B cell (primary cell): ENCODE measurements at regions not wholly inside any gene's neighbourhood (a gene's known extent, or its start where the extent isn't known, plus 50 kb on each side); places are given as distances from the start of the nearest gene placed in this dataset.

Experiments used
- ATAC-seq: fragments of 200-7000 bp; cut with Tn5 transposase; one replicate; pipeline ENCODE4 v1.10.0; 2021; ENCODE audit warnings: low read depth, mild to moderate bottlenecking, moderate number of reproducible peaks, moderate library complexity
- CTCF ChIA-PET: fragments of 350-600 bp; sonication (Branson Sonifier 250); formaldehyde crosslinking; loops from one replicate; lab custom pipeline; 2021; ENCODE audit warnings: antibody characterized with exemption, inconsistent platforms; lab: Charles Lee
- POLR2A ChIA-PET: fragments of 350-600 bp; sonication (Branson Sonifier 250); formaldehyde crosslinking; loops from one replicate; lab custom pipeline; 2021; ENCODE audit warnings: antibody characterized with exemption; lab: Charles Lee
- DNase-seq: peaks from one replicate; pipeline ENCODE4 v3.0.0; 2013
- H2AFZ ChIP-seq: 2 replicates; pipeline ENCODE4 v1.6.1; 2012; ENCODE audit warnings: mild to moderate bottlenecking, low read depth, low read length; ENCODE audit not compliant: insufficient read depth, poor library complexity, severe bottlenecking
- H3K27ac ChIP-seq, 2 donors: 1 replicate in 1 of 2; 2 replicates in 1 of 2; pipeline ENCODE4 v1.5.1; 2012 to 2013; ENCODE audit warnings: low read length in 2 of 2, mild to moderate bottlenecking in 2 of 2, moderate library complexity in 1 of 2
- H3K27me3 ChIP-seq, 4 experiments: fragments of 200-600 bp in 1 of 4; sonication (generic) in 1 of 4; replicated peaks in 1 of 4; 1 replicate in 2 of 4; 2 replicates in 2 of 4; pipeline versions ENCODE4 v1.6.1 to v1.7.0; 2013 to 2016; ENCODE audit warnings: low read length in 3 of 4, mild to moderate bottlenecking in 2 of 4, mixed read lengths in 1 of 4, moderate library complexity in 1 of 4; ENCODE audit not compliant: insufficient read depth in 4 of 4, control insufficient read depth in 3 of 4; ENCODE audit errors: control extremely low read depth in 1 of 4
- H3K36me3 ChIP-seq, 2 experiments: replicated peaks in 1 of 2; 1 replicate in 1 of 2; 2 replicates in 1 of 2; pipeline versions ENCODE4 v1.6.1 to v1.7.1; 2013; ENCODE audit warnings: low read length in 1 of 2; ENCODE audit not compliant: insufficient read depth in 2 of 2, control insufficient read depth in 1 of 2; ENCODE audit errors: control extremely low read depth in 1 of 2, extremely low read depth in 1 of 2
- H3K4me1 ChIP-seq, 2 donors: fragments of 200-600 bp in 1 of 2; sonication (generic) in 1 of 2; 1 replicate in 1 of 2; 2 replicates in 1 of 2; pipeline versions ENCODE4 v1.5.1 to v1.6.1; 2013 to 2017; ENCODE audit warnings: low read length in 2 of 2; ENCODE audit not compliant: control insufficient read depth in 2 of 2, insufficient read depth in 2 of 2
- H3K4me2 ChIP-seq: replicated peaks from 2 replicates; pipeline ENCODE3; 2012; ENCODE audit warnings: mild to moderate bottlenecking, low read depth, low read length; ENCODE audit not compliant: poor library complexity, severe bottlenecking
- H3K4me3 ChIP-seq, 5 experiments: fragments of 200-600 bp in 1 of 5; sonication (generic) in 1 of 5; 1 replicate in 3 of 5; 2 replicates in 2 of 5; pipeline versions ENCODE4 v1.5.1 to v1.7.0; 2011 to 2016; ENCODE audit warnings: low read length in 4 of 5, mild to moderate bottlenecking in 4 of 5, low read depth in 2 of 5, control low read depth in 1 of 5, moderate library complexity in 1 of 5; ENCODE audit not compliant: insufficient read depth in 1 of 5; ENCODE audit errors: control extremely low read depth in 1 of 5, extremely low read depth in 1 of 5
- H3K79me2 ChIP-seq: fragments of 200-600 bp; sonication (generic); one replicate; pipeline ENCODE4 v1.6.0; 2016; ENCODE audit warnings: low read length; ENCODE audit not compliant: control insufficient read depth, insufficient read depth
- H3K9ac ChIP-seq: fragments of 200-600 bp; sonication (generic); 2 replicates; pipeline ENCODE4 v1.6.1; 2017; ENCODE audit warnings: mild to moderate bottlenecking, low read length, moderate library complexity
- H3K9me3 ChIP-seq, 3 donors: one replicate each; pipeline versions ENCODE4 v1.6.1 to v1.7.1; 2013; ENCODE audit warnings: low read length in 2 of 3; ENCODE audit not compliant: control insufficient read depth in 2 of 3, insufficient read depth in 1 of 3; ENCODE audit errors: control extremely low read depth in 1 of 3
- H4K20me1 ChIP-seq: 2 replicates; pipeline ENCODE4 v1.6.0; 2012; ENCODE audit warnings: mild to moderate bottlenecking, low read length; ENCODE audit not compliant: insufficient read depth, control insufficient read depth, poor library complexity, severe bottlenecking
- H3K27ac Mint-ChIP-seq: one replicate; pipeline ENCODE4 v1.8.0; 2021; ENCODE audit warnings: mixed read lengths
- H3K27me3 Mint-ChIP-seq: one replicate; pipeline ENCODE4 v1.8.0; 2021; ENCODE audit warnings: mixed read lengths
- H3K4me1 Mint-ChIP-seq: one replicate; pipeline ENCODE4 v1.8.0; 2021; ENCODE audit warnings: mixed read lengths
- H3K4me3 Mint-ChIP-seq: one replicate; pipeline ENCODE4 v1.8.0; 2021; ENCODE audit warnings: mixed read lengths
- H3K9me3 Mint-ChIP-seq: one replicate; pipeline ENCODE4 v1.8.0; 2022; ENCODE audit warnings: mixed read lengths; ENCODE audit not compliant: insufficient read depth
- CTCF ChIP-seq: fragments of 200-600 bp; IDR thresholded peaks from one replicate; pipeline ENCODE4 v1.8.0; 2022; ENCODE audit warnings: antibody characterized with exemption, mild to moderate bottlenecking
- EZH2 ChIP-seq: IDR thresholded peaks from 2 replicates; pipeline ENCODE4 v1.6.1; 2012; ENCODE audit warnings: borderline replicate concordance, low read depth, mild to moderate bottlenecking, moderate library complexity, low read length; ENCODE audit not compliant: insufficient read depth, poor library complexity, severe bottlenecking
- WGBS: methylation state at CpG from one replicate; pipeline ENCODE4 v1.1.5; 2013; ENCODE audit warnings: missing lambda C conversion rate; ENCODE audit not compliant: insufficient coverage; 5-methylcytosine and 5-hydroxymethylcytosine counted together
- intact Hi-C: fragments of 100-400 bp; cut with micrococcal nuclease; formaldehyde crosslinking; loops from one replicate; pipeline ENCODE4 v1.10.0; 2022

- WGBS, result no CpG with 5 or more reads among the region's 2 CpGs
Measured at GRCh38 chr12:88951177-88951576, 370.9 kb upstream of the KITLG start.

GRCh38 chr12:88947486-88948043 lies 367.3 kb upstream of the KITLG start:
- Histone ChIP-seq H3K79me2 (no peaks in the 10 kb centered on the region), H4K20me1 (no peaks in the 10 kb centered on the region), H3K9me3 (no peaks in the 10 kb centered on the region), H2AFZ (no peak overlapping the region), H3K27ac (no peak overlapping the region), H3K4me2 (no peak overlapping the region), H3K4me3 (no peak overlapping the region), H3K4me1 (no peaks in the 10 kb centered on the region), H3K27me3 (no peaks in the 10 kb centered on the region), H3K36me3 (no peaks in the 10 kb centered on the region), H3K9ac (no peak overlapping the region)
- no peaks in the 10 kb centered on the region for H3K9me3 Mint-ChIP-seq
- POLR2A ChIA-PET, result no interaction called here
- H3K27ac Mint-ChIP-seq, result no peak overlapping the region
- no peak overlapping the region for H3K4me3 Mint-ChIP-seq
- peaks cover 8% of the 10 kb centered on the region for H3K27me3 Mint-ChIP-seq
- WGBS, result no CpG with 5 or more reads among the region's 3 CpGs
- intact Hi-C loops, result no loop called here
- no peaks in the 10 kb centered on the region for H3K4me1 Mint-ChIP-seq
- ATAC-seq, result no peak
- TF ChIP-seq EZH2 (no peak), CTCF (no peak)
- no peak for DNase-seq
- CTCF ChIA-PET, result no interaction called here

More at GRCh38 chr12:88951177-88951576, 370.9 kb upstream of the KITLG start:
- no peaks in the 10 kb centered on the region for H3K4me1 Mint-ChIP-seq
- ATAC-seq (no peak), DNase-seq (no peak)
- POLR2A ChIA-PET, result no interaction called here
- H3K4me3 Mint-ChIP-seq, result no peak overlapping the region
- Histone ChIP-seq H3K9me3 (no peaks in the 10 kb centered on the region), H3K9ac (no peak overlapping the region), H3K4me3 (no peak overlapping the region), H3K27ac (no peak overlapping the region), H3K36me3 (no peaks in the 10 kb centered on the region), H3K4me2 (no peak overlapping the region), H3K27me3 (no peaks in the 10 kb centered on the region), H3K79me2 (no peaks in the 10 kb centered on the region), H2AFZ (no peak overlapping the region), H3K4me1 (no peaks in the 10 kb centered on the region), H4K20me1 (no peaks in the 10 kb centered on the region)
- H3K27ac Mint-ChIP-seq, result no peak overlapping the region
- H3K27me3 Mint-ChIP-seq, result peaks cover 3% of the 10 kb centered on the region
- intact Hi-C loops, result no loop called here
- CTCF ChIA-PET, result no interaction called here
- TF ChIP-seq CTCF, result no peak
- TF ChIP-seq EZH2, result no peak
- no peaks in the 10 kb centered on the region for H3K9me3 Mint-ChIP-seq
